Keratinocyte (primary cell): ENCODE measurements at regions not wholly inside any gene's neighbourhood (a gene's known extent, or its start where the extent isn't known, plus 50 kb on each side); places are given as distances from the start of the nearest gene placed in this dataset.

Experiments
- DNase-seq: peaks from one replicate; pipeline ENCODE4 v3.0.0-alpha.2; 2011; ENCODE audit warnings: low read depth, missing footprints, low spot score
- FAIRE-seq: peaks from 2 replicates; lab custom pipeline; 2011; peaks lifted over from hg19 to GRCh38; lab: Jason Lieb, UNC
- H2AFZ ChIP-seq: 2 replicates; pipeline ENCODE4 v1.6.0; 2012; ENCODE audit warnings: low read length, control low read depth, inconsistent platforms; ENCODE audit not compliant: control insufficient read depth
- H3K27ac ChIP-seq: 2 replicates; pipeline ENCODE4 v1.5.1; 2011; ENCODE audit warnings: low read length; ENCODE audit not compliant: control insufficient read depth, insufficient read depth
- H3K27me3 ChIP-seq: 3 replicates; pipeline ENCODE4 v1.6.0; 2011; ENCODE audit warnings: low read length; ENCODE audit not compliant: control insufficient read depth, insufficient read depth; ENCODE audit errors: extremely low read depth
- H3K36me3 ChIP-seq, 2 experiments: 2 replicates in 1 of 2; 3 replicates in 1 of 2; pipeline ENCODE4 v1.5.1; 2011; ENCODE audit warnings: low read length in 2 of 2, mild to moderate bottlenecking in 1 of 2; ENCODE audit not compliant: control insufficient read depth in 2 of 2, insufficient read depth in 2 of 2; ENCODE audit errors: extremely low read depth in 1 of 2
- H3K4me1 ChIP-seq: 3 replicates; pipeline ENCODE4 v1.5.1; 2011; ENCODE audit warnings: low read length; ENCODE audit not compliant: control insufficient read depth, insufficient read depth; ENCODE audit errors: extremely low read depth
- H3K4me2 ChIP-seq: 3 replicates; pipeline ENCODE4 v1.6.0; 2011; ENCODE audit warnings: low read depth, low read length; ENCODE audit not compliant: control insufficient read depth, insufficient read depth; ENCODE audit errors: extremely low read depth
- H3K4me3 ChIP-seq, 3 experiments: fragments of 200-600 bp in 1 of 3; sonication (generic) in 1 of 3; 2 replicates in 2 of 3; 3 replicates in 1 of 3; pipeline ENCODE4 v1.5.1; 2011 to 2016; ENCODE audit warnings: low read length in 3 of 3, mild to moderate bottlenecking in 3 of 3, control low read depth in 2 of 3, inconsistent platforms in 1 of 3, low read depth in 1 of 3, mixed read lengths in 1 of 3, mixed run types in 1 of 3, moderate library complexity in 1 of 3; ENCODE audit not compliant: control insufficient read depth in 2 of 3, insufficient read depth in 2 of 3; ENCODE audit errors: extremely low read depth in 1 of 3
- H3K79me2 ChIP-seq: 2 replicates; pipeline ENCODE4 v1.6.0; 2012; ENCODE audit warnings: low read length; ENCODE audit not compliant: control insufficient read depth, insufficient read depth
- H3K9ac ChIP-seq: 3 replicates; pipeline ENCODE4 v1.6.0; 2011; ENCODE audit warnings: low read length; ENCODE audit not compliant: control insufficient read depth, insufficient read depth; ENCODE audit errors: extremely low read depth
- H3K9me1 ChIP-seq: 3 replicates; pipeline ENCODE4 v1.6.0; 2011; ENCODE audit warnings: low read length; ENCODE audit not compliant: control insufficient read depth, insufficient read depth; ENCODE audit errors: extremely low read depth
- H3K9me3 ChIP-seq: 2 replicates; pipeline ENCODE4 v1.5.1; 2012; ENCODE audit warnings: low read depth, low read length; ENCODE audit not compliant: control insufficient read depth
- H4K20me1 ChIP-seq: 3 replicates; pipeline ENCODE4 v1.6.0; 2011; ENCODE audit warnings: low read length; ENCODE audit not compliant: control insufficient read depth, insufficient read depth; ENCODE audit errors: extremely low read depth
- EZH2 ChIP-seq: IDR thresholded peaks from one replicate; pipeline ENCODE4 v1.6.1; 2012; ENCODE audit warnings: inconsistent platforms, mild to moderate bottlenecking, low read length, moderate library complexity
- dilution Hi-C: fragments of 300-500 bp; cut with MboI; formaldehyde crosslinking; loops from one replicate; pipeline ENCODE4 v1.7.0; 2020; ENCODE audit warnings: low sequenced_read_pairs; ENCODE audit not compliant: extremely low pct_ligation_motif_present
- TF ChIP-seq, protein P1 (sequence below), 3 experiments: IDR thresholded peaks in 1 of 3; conservative IDR thresholded peaks in 1 of 3; optimal IDR thresholded peaks in 1 of 3; 2 replicates in 2 of 3; 3 replicates in 1 of 3; pipeline versions ENCODE3 to v1.5.1; 2011; ENCODE audit warnings: low read length in 3 of 3, mild to moderate bottlenecking in 3 of 3, moderate library complexity in 2 of 3, control low read depth in 1 of 3, inconsistent platforms in 1 of 3; ENCODE audit not compliant: insufficient read depth in 2 of 3; ENCODE audit errors: extremely low read depth in 1 of 3

DNA sequence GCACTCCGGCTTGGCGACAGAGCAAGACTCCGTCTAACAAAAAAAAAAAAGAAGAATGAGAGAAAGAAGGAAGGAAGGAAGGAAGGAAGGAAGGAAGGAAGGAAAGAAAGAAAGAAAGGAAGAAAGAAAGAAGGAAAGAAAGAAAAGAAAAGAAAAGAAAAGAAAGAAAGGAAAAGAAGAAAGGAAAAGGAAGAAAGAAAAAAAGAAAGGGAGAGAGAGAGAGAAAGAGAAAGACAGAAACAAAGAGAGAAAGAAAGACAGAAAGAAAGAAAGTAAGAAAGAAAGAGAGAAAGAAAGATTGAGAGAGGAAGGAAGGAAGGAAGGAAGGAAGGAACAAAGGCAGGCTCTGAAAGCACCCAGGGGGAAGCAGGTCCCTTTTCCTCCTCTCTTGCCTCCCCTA is 336.6 kb upstream of the GATB start:
- TF ChIP-seq, protein P1, sequence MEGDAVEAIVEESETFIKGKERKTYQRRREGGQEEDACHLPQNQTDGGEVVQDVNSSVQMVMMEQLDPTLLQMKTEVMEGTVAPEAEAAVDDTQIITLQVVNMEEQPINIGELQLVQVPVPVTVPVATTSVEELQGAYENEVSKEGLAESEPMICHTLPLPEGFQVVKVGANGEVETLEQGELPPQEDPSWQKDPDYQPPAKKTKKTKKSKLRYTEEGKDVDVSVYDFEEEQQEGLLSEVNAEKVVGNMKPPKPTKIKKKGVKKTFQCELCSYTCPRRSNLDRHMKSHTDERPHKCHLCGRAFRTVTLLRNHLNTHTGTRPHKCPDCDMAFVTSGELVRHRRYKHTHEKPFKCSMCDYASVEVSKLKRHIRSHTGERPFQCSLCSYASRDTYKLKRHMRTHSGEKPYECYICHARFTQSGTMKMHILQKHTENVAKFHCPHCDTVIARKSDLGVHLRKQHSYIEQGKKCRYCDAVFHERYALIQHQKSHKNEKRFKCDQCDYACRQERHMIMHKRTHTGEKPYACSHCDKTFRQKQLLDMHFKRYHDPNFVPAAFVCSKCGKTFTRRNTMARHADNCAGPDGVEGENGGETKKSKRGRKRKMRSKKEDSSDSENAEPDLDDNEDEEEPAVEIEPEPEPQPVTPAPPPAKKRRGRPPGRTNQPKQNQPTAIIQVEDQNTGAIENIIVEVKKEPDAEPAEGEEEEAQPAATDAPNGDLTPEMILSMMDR (optimal IDR thresholded peaks at IDR 0.05 in 1 of 3, IDR thresholded peaks at IDR 0.05 in 1 of 3, conservative IDR thresholded peaks at IDR 0.05 in 1 of 3; ENCODE audit: extremely low read depth in 1 of 3, insufficient read depth in 2 of 3, low read length in 3 of 3) = no peak
- TF ChIP-seq EZH2 = no peak
- Histone ChIP-seq H3K4me1 (peaks cover 23% of the 10 kb centered on the region), H2AFZ (no peak overlapping the region), H3K9me3 (no peaks in the 10 kb centered on the region), H3K79me2 (no peaks in the 10 kb centered on the region), H4K20me1 (no peaks in the 10 kb centered on the region), H3K36me3 (no peaks in the 10 kb centered on the region), H3K4me3 (no peak overlapping the region), H3K9me1 (no peaks in the 10 kb centered on the region), H3K27ac (no peak overlapping the region), H3K9ac (no peak overlapping the region), H3K27me3 (no peaks in the 10 kb centered on the region), H3K4me2 (no peak overlapping the region)
- FAIRE-seq (no peak), DNase-seq (no peak)
- dilution Hi-C loops = no loop called here

DNA sequence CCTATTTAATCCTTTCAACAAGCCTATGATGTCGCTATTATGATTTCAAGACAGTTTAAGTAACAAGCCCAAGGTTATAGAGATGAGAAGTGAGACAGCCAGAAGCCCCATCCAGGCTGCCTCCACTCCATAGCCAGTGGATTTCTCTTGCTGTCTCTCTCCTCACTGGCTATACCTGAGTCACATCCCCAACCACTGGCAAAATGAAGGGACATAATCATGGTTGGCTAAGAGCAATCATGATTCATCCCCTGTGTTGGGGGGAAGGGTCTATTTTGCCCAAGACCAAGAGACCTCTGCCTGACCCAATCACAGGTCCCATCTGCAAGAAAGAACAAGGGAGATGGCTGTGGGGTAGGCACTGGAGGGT is 334.9 kb upstream of the GATB start:
- H3K27me3 ChIP-seq = no peaks in the 10 kb centered on the region
- no peak overlapping the region for H2AFZ ChIP-seq
- H3K9me3 ChIP-seq = no peaks in the 10 kb centered on the region
- H3K36me3 ChIP-seq = no peaks in the 10 kb centered on the region
- H3K27ac ChIP-seq = no peak overlapping the region
- no peaks in the 10 kb centered on the region for H4K20me1 ChIP-seq
- DNase-seq = no peak
- dilution Hi-C loops = no loop called here
- no peak overlapping the region for H3K9ac ChIP-seq
- no peak overlapping the region for H3K4me3 ChIP-seq
- H3K4me1 ChIP-seq = peaks cover 8% of the 10 kb centered on the region
- no peaks in the 10 kb centered on the region for H3K9me1 ChIP-seq
- FAIRE-seq = no peak
- no peak overlapping the region for H3K4me2 ChIP-seq
- H3K79me2 ChIP-seq = no peaks in the 10 kb centered on the region
- TF ChIP-seq, protein P1 (optimal IDR thresholded peaks at IDR 0.05 in 1 of 3, IDR thresholded peaks at IDR 0.05 in 1 of 3, conservative IDR thresholded peaks at IDR 0.05 in 1 of 3; ENCODE audit: extremely low read depth in 1 of 3, insufficient read depth in 2 of 3, low read length in 3 of 3) = no peak
- TF ChIP-seq EZH2 = no peak
